Breast epithelium (tissue), 3 donors: ENCODE measurements at regions not wholly inside any gene's neighbourhood (a gene's known extent, or its start where the extent isn't known, plus 50 kb on each side); places are given as distances from the start of the nearest gene placed in this dataset.

Experiments used
- CTCF ChIP-seq, 3 donors: fragments of 450-650 bp; IDR thresholded peaks; one replicate each; pipeline ENCODE4 v1.5.1; 2016 to 2017; ENCODE audit warnings: antibody characterized with exemption in 3 of 3, mild to moderate bottlenecking in 3 of 3, moderate library complexity in 3 of 3
- POLR2A ChIP-seq: fragments of 450-650 bp; IDR thresholded peaks from one replicate; pipeline ENCODE4 v1.6.1; 2016; ENCODE audit warnings: antibody characterized with exemption, mild to moderate bottlenecking, moderate library complexity
- POLR2AphosphoS5 ChIP-seq, 3 donors: sonication (generic); formaldehyde crosslinking; IDR thresholded peaks; one replicate each; pipeline ENCODE4 v1.6.1; 2017; ENCODE audit warnings: antibody characterized with exemption in 3 of 3

DNA sequence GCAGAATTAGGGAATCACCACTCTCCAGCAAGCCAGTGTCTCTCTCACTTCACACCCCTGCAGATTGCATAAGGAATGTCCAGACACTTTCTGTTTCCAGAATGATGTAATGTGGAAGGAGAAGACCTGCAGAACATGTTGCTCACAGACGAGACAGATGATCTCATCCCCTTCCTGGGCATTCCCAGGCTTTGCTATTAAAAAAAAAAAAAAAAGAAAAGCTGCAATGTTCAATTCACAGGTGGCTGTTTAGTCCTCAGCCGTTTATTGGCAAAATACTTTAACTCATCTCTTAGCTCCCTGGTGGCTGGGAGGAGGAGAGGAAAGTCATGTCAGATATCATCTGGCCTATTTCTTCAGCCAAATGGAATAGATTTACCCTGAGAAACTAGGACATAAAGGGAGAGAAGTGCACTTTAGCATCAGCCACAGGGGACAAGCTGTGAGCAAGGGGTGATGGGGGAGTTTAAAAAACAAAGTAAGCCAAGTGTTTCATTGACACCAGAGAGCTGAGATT is 95.9 kb upstream of the TNC start:
- TF ChIP-seq CTCF (IDR thresholded peaks at IDR 0.05), result no peak
- no peak for TF ChIP-seq POLR2A
- TF ChIP-seq POLR2AphosphoS5 (IDR thresholded peaks at IDR 0.05), result no peak
